A673 (cell line): ENCODE measurements at regions not wholly inside any gene's neighbourhood (a gene's known extent, or its start where the extent isn't known, plus 50 kb on each side); places are given as distances from the start of the nearest gene placed in this dataset.
A peak's percentile ranks its signal among the peaks of the same experiment; 100 is the strongest.

Experiments used
- BruUV-seq: library from RNA; stranded (reverse); fragments of 400-500 nt; replicated peaks from 2 replicates; lab custom pipeline; 2021; lab: Mats Ljungman, UMichigan
- CTCF ChIA-PET: fragments of 300-600 bp; sonication (Branson Sonifier 250); formaldehyde crosslinking; loops from one replicate; lab custom pipeline; 2022; ENCODE audit warnings: antibody characterized with exemption; lab: Charles Lee
- POLR2A ChIA-PET: fragments of 300-600 bp; sonication (Branson Sonifier 250); formaldehyde crosslinking; loops from one replicate; lab custom pipeline; 2022; ENCODE audit warnings: antibody characterized with exemption; ENCODE audit not compliant: low non-redundant PET; lab: Charles Lee
- DNase-seq: peaks from one replicate; pipeline ENCODE4 v3.0.0-alpha.2; 2015; ENCODE audit warnings: low spot score
- H3K27ac ChIP-seq: fragments of 200-600 bp; sonication (generic); 2 replicates; pipeline ENCODE4 v1.5.1; 2016; ENCODE audit warnings: mixed run types, low read depth, mild to moderate bottlenecking, mixed read lengths, antibody characterized with exemption, low read length; ENCODE audit not compliant: poor library complexity, severe bottlenecking
- H3K27me3 ChIP-seq: fragments of 200-600 bp; sonication (generic); replicated peaks from 2 replicates; pipeline ENCODE4 v1.6.1; 2017; ENCODE audit warnings: mixed run types, low read depth, mild to moderate bottlenecking, mixed read lengths, antibody characterized with exemption, low read length; ENCODE audit not compliant: insufficient read depth, poor library complexity
- H3K36me3 ChIP-seq: fragments of 200-600 bp; sonication (generic); 2 replicates; pipeline ENCODE4 v1.6.1; 2016; ENCODE audit warnings: mixed run types, mild to moderate bottlenecking, mixed read lengths, antibody characterized with exemption, low read length; ENCODE audit not compliant: insufficient read depth, poor library complexity, severe bottlenecking
- H3K4me1 ChIP-seq: fragments of 200-600 bp; sonication (generic); 2 replicates; pipeline ENCODE4 v1.6.1; 2017; ENCODE audit warnings: mixed run types, mild to moderate bottlenecking, mixed read lengths, antibody characterized with exemption, low read length; ENCODE audit not compliant: insufficient read depth, poor library complexity, severe bottlenecking
- H3K4me3 ChIP-seq: fragments of 200-600 bp; sonication (generic); 2 replicates; pipeline ENCODE4 v1.5.1; 2016; ENCODE audit warnings: low read depth, mixed run types, mild to moderate bottlenecking, mixed read lengths, low read length; ENCODE audit not compliant: poor library complexity, severe bottlenecking
- H3K9me3 ChIP-seq: fragments of 200-600 bp; sonication (generic); 2 replicates; pipeline ENCODE4 v1.6.1; 2016; ENCODE audit warnings: mixed run types, low read depth, mild to moderate bottlenecking, mixed read lengths, antibody characterized with exemption, low read length; ENCODE audit not compliant: poor library complexity, severe bottlenecking
- EZH2 ChIP-seq: fragments of 200-600 bp; sonication (generic); IDR thresholded peaks from 2 replicates; pipeline ENCODE4 v1.6.1; 2017; ENCODE audit warnings: borderline replicate concordance, low read depth, mild to moderate bottlenecking, mixed read lengths, antibody characterized with exemption, low read length; ENCODE audit not compliant: poor library complexity, severe bottlenecking
- intact Hi-C: fragments of 100-400 bp; cut with micrococcal nuclease; formaldehyde crosslinking; loops from one replicate; pipeline ENCODE4 v1.10.0; 2022; ENCODE audit not compliant: unreplicated experiment
- TF ChIP-seq, protein P1 (sequence below): fragments of 300-800, 200-600 bp; sonication (generic); conservative IDR thresholded peaks from 2 replicates; pipeline ENCODE4 v1.5.1; 2017; ENCODE audit warnings: low read depth, mild to moderate bottlenecking, antibody characterized with exemption, low read length, moderate library complexity, mixed read lengths

DNA sequence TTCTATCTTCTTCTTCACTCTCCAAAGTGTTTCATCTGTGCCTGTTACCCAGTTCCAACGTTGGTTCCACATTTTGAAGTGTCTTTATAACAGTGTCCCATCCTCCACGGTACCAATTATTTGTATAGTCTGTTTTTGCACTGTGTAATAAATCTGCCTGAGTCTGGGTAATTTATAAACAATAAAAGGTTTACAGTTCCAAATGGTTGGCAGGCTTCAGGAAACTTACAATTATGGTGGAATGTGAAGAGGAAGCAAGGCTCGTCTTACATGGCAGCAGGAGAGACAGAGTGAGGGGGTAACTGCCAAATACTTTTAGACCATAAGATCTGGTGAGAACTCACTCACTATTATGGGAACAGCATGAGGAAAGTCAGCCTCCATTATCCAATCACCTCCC, 465.4 kb upstream of the CDH9 start:
- no peak overlapping the region for H3K27ac ChIP-seq
- no peak for TF ChIP-seq EZH2
- TF ChIP-seq, protein P1, sequence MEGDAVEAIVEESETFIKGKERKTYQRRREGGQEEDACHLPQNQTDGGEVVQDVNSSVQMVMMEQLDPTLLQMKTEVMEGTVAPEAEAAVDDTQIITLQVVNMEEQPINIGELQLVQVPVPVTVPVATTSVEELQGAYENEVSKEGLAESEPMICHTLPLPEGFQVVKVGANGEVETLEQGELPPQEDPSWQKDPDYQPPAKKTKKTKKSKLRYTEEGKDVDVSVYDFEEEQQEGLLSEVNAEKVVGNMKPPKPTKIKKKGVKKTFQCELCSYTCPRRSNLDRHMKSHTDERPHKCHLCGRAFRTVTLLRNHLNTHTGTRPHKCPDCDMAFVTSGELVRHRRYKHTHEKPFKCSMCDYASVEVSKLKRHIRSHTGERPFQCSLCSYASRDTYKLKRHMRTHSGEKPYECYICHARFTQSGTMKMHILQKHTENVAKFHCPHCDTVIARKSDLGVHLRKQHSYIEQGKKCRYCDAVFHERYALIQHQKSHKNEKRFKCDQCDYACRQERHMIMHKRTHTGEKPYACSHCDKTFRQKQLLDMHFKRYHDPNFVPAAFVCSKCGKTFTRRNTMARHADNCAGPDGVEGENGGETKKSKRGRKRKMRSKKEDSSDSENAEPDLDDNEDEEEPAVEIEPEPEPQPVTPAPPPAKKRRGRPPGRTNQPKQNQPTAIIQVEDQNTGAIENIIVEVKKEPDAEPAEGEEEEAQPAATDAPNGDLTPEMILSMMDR, result no peak
- intact Hi-C loops, result no loop called here
- no peak overlapping the region for H3K4me3 ChIP-seq
- no TSS peak for BruUV-seq
- H3K27me3 ChIP-seq, result no peaks in the 10 kb centered on the region
- CTCF ChIA-PET, result no interaction called here
- POLR2A ChIA-PET, result no interaction called here
- no peaks in the 10 kb centered on the region for H3K36me3 ChIP-seq
- H3K9me3 ChIP-seq, result peaks cover 5% of the 10 kb centered on the region
- DNase-seq, result peak; percentile 48
- H3K4me1 ChIP-seq, result no peaks in the 10 kb centered on the region

DNA sequence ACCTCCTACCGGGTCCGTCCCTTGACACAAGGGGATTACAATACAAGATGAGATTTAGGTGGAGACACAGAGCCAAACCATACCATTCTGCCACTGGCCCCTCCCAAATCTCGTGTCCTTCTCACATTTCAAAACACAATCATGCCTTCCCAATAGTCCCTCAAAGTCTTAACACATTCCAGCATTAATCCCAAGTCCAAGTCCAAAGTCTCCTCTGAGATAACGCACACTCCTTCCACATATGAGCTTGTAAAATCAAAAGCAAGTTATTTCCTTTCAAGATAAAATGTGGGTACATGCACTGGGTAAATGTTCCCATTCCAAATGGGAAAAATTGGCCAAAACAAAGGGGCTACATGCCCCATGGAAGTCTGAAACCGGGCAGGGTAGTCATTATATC, 463.9 kb upstream of the CDH9 start:
- no peak for DNase-seq

GRCh38 chr5:27497491-27497890, 459.1 kb upstream of the CDH9 start:
- Histone ChIP-seq H3K27me3 (no peaks in the 10 kb centered on the region), H3K27ac (no peak overlapping the region), H3K9me3 (no peaks in the 10 kb centered on the region), H3K4me3 (no peak overlapping the region), H3K36me3 (no peaks in the 10 kb centered on the region), H3K4me1 (no peaks in the 10 kb centered on the region)
- CTCF ChIA-PET, result no interaction called here
- BruUV-seq, result no TSS peak
- no peak for DNase-seq
- POLR2A ChIA-PET, result no interaction called here
- TF ChIP-seq, protein P1, result no peak
- no peak for TF ChIP-seq EZH2
- intact Hi-C loops, result no loop called here

More for the DNA sequence above, 463.9 kb upstream of the CDH9 start:
- Histone ChIP-seq H3K36me3 (no peaks in the 10 kb centered on the region), H3K4me1 (no peaks in the 10 kb centered on the region), H3K9me3 (peaks cover 5% of the 10 kb centered on the region), H3K27me3 (no peaks in the 10 kb centered on the region), H3K4me3 (no peak overlapping the region), H3K27ac (no peak overlapping the region)
- ChIA-PET CTCF (no interaction called here), POLR2A (no interaction called here)
- TF ChIP-seq, protein P1, result no peak
- no peak for TF ChIP-seq EZH2
- no TSS peak for BruUV-seq
- intact Hi-C loops, result no loop called here
